ENCODE measurements at regions not wholly inside any gene's neighbourhood (a gene's known extent, or its start where the extent isn't known, plus 50 kb on each side); places are given as distances from the start of the nearest gene placed in this dataset.

GRCh38 chr14:39488600-39488999 is 56.4 kb upstream of the FBXO33 start:
- no peak for TF ChIP-seq CTCF (IDR thresholded peaks at IDR 0.05; ENCODE audit: low read depth, low read length, missing input control)
- TF ChIP-seq MAX (IDR thresholded peaks at IDR 0.05): no peak
